ENCODE measurements at regions not wholly inside any gene's neighbourhood (a gene's known extent, or its start where the extent isn't known, plus 50 kb on each side); places are given as distances from the start of the nearest gene placed in this dataset.

DNA sequence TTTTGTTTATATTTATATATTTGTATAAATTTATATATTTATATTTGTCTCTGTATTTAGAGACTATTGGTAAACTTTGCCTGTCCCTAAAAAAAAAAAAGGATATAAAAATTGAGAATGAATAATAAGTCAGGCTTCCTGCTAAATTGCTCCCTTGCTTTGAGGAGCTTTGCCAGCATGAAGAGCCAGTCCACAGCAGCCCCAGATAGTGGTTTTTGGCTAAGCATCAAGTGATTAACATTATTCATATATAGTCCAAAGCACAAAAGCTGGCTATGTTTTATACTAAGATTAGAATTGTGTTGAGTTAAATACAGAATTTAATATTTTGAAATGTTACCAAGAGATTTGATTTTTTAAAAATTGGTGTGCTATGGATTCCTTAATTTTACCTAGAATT lies 264.9 kb upstream of the FERD3L start:
- TF ChIP-seq, protein P1, sequence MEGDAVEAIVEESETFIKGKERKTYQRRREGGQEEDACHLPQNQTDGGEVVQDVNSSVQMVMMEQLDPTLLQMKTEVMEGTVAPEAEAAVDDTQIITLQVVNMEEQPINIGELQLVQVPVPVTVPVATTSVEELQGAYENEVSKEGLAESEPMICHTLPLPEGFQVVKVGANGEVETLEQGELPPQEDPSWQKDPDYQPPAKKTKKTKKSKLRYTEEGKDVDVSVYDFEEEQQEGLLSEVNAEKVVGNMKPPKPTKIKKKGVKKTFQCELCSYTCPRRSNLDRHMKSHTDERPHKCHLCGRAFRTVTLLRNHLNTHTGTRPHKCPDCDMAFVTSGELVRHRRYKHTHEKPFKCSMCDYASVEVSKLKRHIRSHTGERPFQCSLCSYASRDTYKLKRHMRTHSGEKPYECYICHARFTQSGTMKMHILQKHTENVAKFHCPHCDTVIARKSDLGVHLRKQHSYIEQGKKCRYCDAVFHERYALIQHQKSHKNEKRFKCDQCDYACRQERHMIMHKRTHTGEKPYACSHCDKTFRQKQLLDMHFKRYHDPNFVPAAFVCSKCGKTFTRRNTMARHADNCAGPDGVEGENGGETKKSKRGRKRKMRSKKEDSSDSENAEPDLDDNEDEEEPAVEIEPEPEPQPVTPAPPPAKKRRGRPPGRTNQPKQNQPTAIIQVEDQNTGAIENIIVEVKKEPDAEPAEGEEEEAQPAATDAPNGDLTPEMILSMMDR (IDR thresholded peaks at IDR 0.05) = no peak
- TF ChIP-seq EZH2 (IDR thresholded peaks at IDR 0.05; ENCODE audit: borderline replicate concordance, insufficient read depth, low read depth, low read length, poor library complexity, severe bottlenecking) = no peak

All from B cell (primary cell).